H9 (cell line): ENCODE measurements at regions not wholly inside any gene's neighbourhood (a gene's known extent, or its start where the extent isn't known, plus 50 kb on each side); places are given as distances from the start of the nearest gene placed in this dataset.

Source experiments
- DNase-seq: peaks from one replicate; pipeline ENCODE4 v3.0.0-alpha.2; 2017
- H2AFZ ChIP-seq: one replicate; pipeline ENCODE4 v1.6.1; 2013; ENCODE audit warnings: mild to moderate bottlenecking, low read length, control low read depth, moderate library complexity
- H2AK5ac ChIP-seq: 2 replicates; pipeline ENCODE4 v1.6.1; 2013; ENCODE audit warnings: low read length, control low read depth, mixed read lengths; ENCODE audit not compliant: insufficient read length
- H2BK120ac ChIP-seq: one replicate; pipeline ENCODE4 v1.6.1; 2013; ENCODE audit warnings: low read depth, mild to moderate bottlenecking, low read length, control low read depth, inconsistent platforms; ENCODE audit not compliant: poor library complexity, severe bottlenecking
- H2BK12ac ChIP-seq: 2 replicates; pipeline ENCODE4 v1.6.1; 2013; ENCODE audit warnings: low read length, control low read depth, mixed read lengths, low read depth; ENCODE audit not compliant: insufficient read length
- H2BK15ac ChIP-seq: 2 replicates; pipeline ENCODE4 v1.6.1; 2013; ENCODE audit warnings: low read depth, low read length, control low read depth
- H2BK20ac ChIP-seq: one replicate; pipeline ENCODE4 v1.6.1; 2013; ENCODE audit warnings: low read depth, mild to moderate bottlenecking, low read length, control low read depth, inconsistent platforms; ENCODE audit not compliant: poor library complexity, severe bottlenecking
- H2BK5ac ChIP-seq: 2 replicates; pipeline ENCODE4 v1.6.1; 2013; ENCODE audit warnings: low read length, control low read depth, mixed read lengths; ENCODE audit not compliant: insufficient read length
- H3K14ac ChIP-seq: 2 replicates; pipeline ENCODE4 v1.6.1; 2013; ENCODE audit warnings: low read length, control low read depth; ENCODE audit not compliant: insufficient read depth
- H3K18ac ChIP-seq: 2 replicates; pipeline ENCODE4 v1.6.1; 2013; ENCODE audit warnings: low read depth, mild to moderate bottlenecking, mixed read lengths, low read length, control low read depth; ENCODE audit not compliant: insufficient read length
- H3K23ac ChIP-seq: 2 replicates; pipeline ENCODE4 v1.6.1; 2013; ENCODE audit warnings: low read length, control low read depth, mixed read lengths, low read depth; ENCODE audit not compliant: insufficient read length
- H3K23me2 ChIP-seq: 2 replicates; pipeline ENCODE4 v1.6.1; 2013; ENCODE audit warnings: low read depth, mild to moderate bottlenecking, mixed read lengths, low read length, control low read depth; ENCODE audit not compliant: insufficient read length, poor library complexity, severe bottlenecking
- H3K27ac ChIP-seq: 2 replicates; pipeline ENCODE4 v1.5.1; 2013; ENCODE audit warnings: low read length, control low read depth, mixed read lengths, low read depth; ENCODE audit not compliant: insufficient read length
- H3K27me3 ChIP-seq: 2 replicates; pipeline ENCODE4 v1.6.1; 2013; ENCODE audit warnings: low read length, control low read depth, inconsistent platforms; ENCODE audit not compliant: insufficient read depth
- H3K4ac ChIP-seq: 2 replicates; pipeline ENCODE4 v1.6.1; 2013; ENCODE audit warnings: low read depth, mild to moderate bottlenecking, control low read depth, inconsistent platforms, low read length, moderate library complexity
- H3K4me1 ChIP-seq: 2 replicates; pipeline ENCODE4 v1.6.1; 2013; ENCODE audit warnings: low read length, control low read depth, inconsistent platforms; ENCODE audit not compliant: insufficient read depth
- H3K4me2 ChIP-seq: 2 replicates; pipeline ENCODE4 v1.6.1; 2013; ENCODE audit warnings: low read length, control low read depth, mixed read lengths; ENCODE audit not compliant: insufficient read length, insufficient read depth
- H3K56ac ChIP-seq: 2 replicates; pipeline ENCODE4 v1.6.1; 2013; ENCODE audit warnings: low read depth, mild to moderate bottlenecking, mixed read lengths, low read length, control low read depth; ENCODE audit not compliant: insufficient read length
- H3K79me1 ChIP-seq: 2 replicates; pipeline ENCODE4 v1.6.1; 2013; ENCODE audit warnings: low read depth, mild to moderate bottlenecking, moderate library complexity, low read length, control low read depth, inconsistent platforms; ENCODE audit not compliant: insufficient read depth, poor library complexity, severe bottlenecking
- H3K79me2 ChIP-seq: 2 replicates; pipeline ENCODE4 v1.6.1; 2013; ENCODE audit warnings: low read length, control low read depth, inconsistent platforms; ENCODE audit not compliant: insufficient read depth
- H3K9ac ChIP-seq: 2 replicates; pipeline ENCODE4 v1.6.1; 2013; ENCODE audit warnings: low read length, control low read depth, mixed read lengths; ENCODE audit not compliant: insufficient read length; ENCODE audit errors: extremely low read depth
- H3K9me3 ChIP-seq: one replicate; pipeline ENCODE4 v1.6.1; 2013; ENCODE audit warnings: low read depth, low read length, inconsistent platforms; ENCODE audit not compliant: control insufficient read depth
- H3T11ph ChIP-seq: one replicate; pipeline ENCODE4 v1.6.1; 2013; ENCODE audit warnings: mild to moderate bottlenecking, low read length, control low read depth, inconsistent platforms
- H4K20me1 ChIP-seq: one replicate; pipeline ENCODE4 v1.6.1; 2013; ENCODE audit not compliant: control insufficient read depth, insufficient read length, insufficient read depth
- H4K5ac ChIP-seq: 2 replicates; pipeline ENCODE4 v1.6.1; 2013; ENCODE audit warnings: low read depth, mild to moderate bottlenecking, mixed read lengths, low read length, control low read depth; ENCODE audit not compliant: insufficient read length
- H4K8ac ChIP-seq: replicated peaks from 2 replicates; pipeline ENCODE4 v1.6.1; 2013; ENCODE audit warnings: low read length, control low read depth, mixed read lengths, low read depth; ENCODE audit not compliant: insufficient read length
- H4K91ac ChIP-seq: 2 replicates; pipeline ENCODE4 v1.6.1; 2013; ENCODE audit warnings: low read depth, mild to moderate bottlenecking, moderate library complexity, mixed read lengths, low read length, control low read depth; ENCODE audit not compliant: insufficient read length
- H3K27ac Mint-ChIP-seq, 3 experiments: 2 replicates in 2 of 3; 3 replicates in 1 of 3; pipeline ENCODE4 v1.8.0; 2020 to 2021; ENCODE audit warnings: mixed read lengths in 3 of 3, mild to moderate bottlenecking in 1 of 3, moderate library complexity in 1 of 3
- H3K27me3 Mint-ChIP-seq: 2 replicates; pipeline ENCODE4 v1.8.0; 2021; ENCODE audit warnings: low read depth, mild to moderate bottlenecking, moderate library complexity, mixed read lengths
- H3K36me3 Mint-ChIP-seq, 3 experiments: 2 replicates in 2 of 3; 3 replicates in 1 of 3; pipeline ENCODE4 v1.8.0; 2020 to 2021; ENCODE audit warnings: low read depth in 3 of 3, mixed read lengths in 3 of 3; ENCODE audit not compliant: insufficient read depth in 1 of 3
- H3K4me1 Mint-ChIP-seq, 2 experiments: 2 replicates each; pipeline ENCODE4 v1.8.0; 2020; ENCODE audit warnings: mixed read lengths in 2 of 2
- H3K4me3 Mint-ChIP-seq, 2 experiments: 2 replicates in 1 of 2; 3 replicates in 1 of 2; pipeline ENCODE4 v1.8.0; 2020 to 2021; ENCODE audit warnings: mild to moderate bottlenecking in 2 of 2, mixed read lengths in 2 of 2, moderate library complexity in 1 of 2
- H3K9me3 Mint-ChIP-seq, 2 experiments: 2 replicates in 1 of 2; 3 replicates in 1 of 2; pipeline ENCODE4 v1.8.0; 2020; ENCODE audit warnings: mild to moderate bottlenecking in 2 of 2, mixed read lengths in 2 of 2, moderate library complexity in 1 of 2
- CTCF ChIP-seq: fragments of 200-600 bp; sonication (generic); conservative IDR thresholded peaks from 3 replicates; pipeline ENCODE4 v1.8.0; 2021; ENCODE audit warnings: antibody characterized with exemption, mild to moderate bottlenecking
- WGBS: extraction: QIAGEN DNeasy Blood & Tissue Kit; methylation state at CpG from one replicate; pipeline ENCODE4 v1.1.7; 2013; ENCODE audit warnings: missing lambda C conversion rate, low lambda C conversion rate, mixed read lengths; ENCODE audit not compliant: insufficient read length; ENCODE audit errors: extremely low coverage; 5-methylcytosine and 5-hydroxymethylcytosine counted together

- no peaks in the 10 kb centered on the region for H3K79me1 ChIP-seq
- H3K18ac ChIP-seq, result no peak overlapping the region
- TF ChIP-seq CTCF, result no peak
- H2BK20ac ChIP-seq, result no peak overlapping the region
- no peak overlapping the region for H2BK12ac ChIP-seq
- H3K14ac ChIP-seq, result no peak overlapping the region
- H3K23ac ChIP-seq, result no peak overlapping the region
- H2BK120ac ChIP-seq, result no peak overlapping the region
- no peak for DNase-seq
- H3K27me3 Mint-ChIP-seq, result no peaks in the 10 kb centered on the region
- no peak overlapping the region for H3K4me3 Mint-ChIP-seq
- no peak overlapping the region for H3K27ac Mint-ChIP-seq
- H3K23me2 ChIP-seq, result no peaks in the 10 kb centered on the region
- no peak overlapping the region for H2AK5ac ChIP-seq
- no peaks in the 10 kb centered on the region for H4K20me1 ChIP-seq
- no peak overlapping the region for H3T11ph ChIP-seq
- no peak overlapping the region for H3K9ac ChIP-seq
- no peaks in the 10 kb centered on the region for H3K27me3 ChIP-seq
- no peak overlapping the region for H2AFZ ChIP-seq
- H4K8ac ChIP-seq, result no peak overlapping the region
- H3K9me3 Mint-ChIP-seq, result no peaks in the 10 kb centered on the region
- no peak overlapping the region for H3K4me2 ChIP-seq
- no peaks in the 10 kb centered on the region for H3K9me3 ChIP-seq
- H3K56ac ChIP-seq, result no peak overlapping the region
- no peak overlapping the region for H4K91ac ChIP-seq
- H3K4me1 ChIP-seq, result no peaks in the 10 kb centered on the region; the same call in 1 of the 2 replicates
- H3K79me2 ChIP-seq, result no peaks in the 10 kb centered on the region
- no peaks in the 10 kb centered on the region for H3K36me3 Mint-ChIP-seq
- peaks cover 0 to 6% of the 10 kb centered on the region in 2 experiments; a peak in 2 of 4 replicates for H3K4me1 Mint-ChIP-seq
- WGBS, result no CpG with 5 or more reads among the region's 6 CpGs
- H4K5ac ChIP-seq, result no peak overlapping the region
- no peak overlapping the region for H3K27ac ChIP-seq
- H2BK15ac ChIP-seq, result no peak overlapping the region; the same call in 1 of the 2 replicates
- no peak overlapping the region for H3K4ac ChIP-seq
- no peak overlapping the region for H2BK5ac ChIP-seq
Measured at GRCh38 chr2:215832791-215833190, 180.6 kb downstream of the MREG start.
